ENCODE measurements at regions not wholly inside any gene's neighbourhood (a gene's known extent, or its start where the extent isn't known, plus 50 kb on each side); places are given as distances from the start of the nearest gene placed in this dataset.

DNA sequence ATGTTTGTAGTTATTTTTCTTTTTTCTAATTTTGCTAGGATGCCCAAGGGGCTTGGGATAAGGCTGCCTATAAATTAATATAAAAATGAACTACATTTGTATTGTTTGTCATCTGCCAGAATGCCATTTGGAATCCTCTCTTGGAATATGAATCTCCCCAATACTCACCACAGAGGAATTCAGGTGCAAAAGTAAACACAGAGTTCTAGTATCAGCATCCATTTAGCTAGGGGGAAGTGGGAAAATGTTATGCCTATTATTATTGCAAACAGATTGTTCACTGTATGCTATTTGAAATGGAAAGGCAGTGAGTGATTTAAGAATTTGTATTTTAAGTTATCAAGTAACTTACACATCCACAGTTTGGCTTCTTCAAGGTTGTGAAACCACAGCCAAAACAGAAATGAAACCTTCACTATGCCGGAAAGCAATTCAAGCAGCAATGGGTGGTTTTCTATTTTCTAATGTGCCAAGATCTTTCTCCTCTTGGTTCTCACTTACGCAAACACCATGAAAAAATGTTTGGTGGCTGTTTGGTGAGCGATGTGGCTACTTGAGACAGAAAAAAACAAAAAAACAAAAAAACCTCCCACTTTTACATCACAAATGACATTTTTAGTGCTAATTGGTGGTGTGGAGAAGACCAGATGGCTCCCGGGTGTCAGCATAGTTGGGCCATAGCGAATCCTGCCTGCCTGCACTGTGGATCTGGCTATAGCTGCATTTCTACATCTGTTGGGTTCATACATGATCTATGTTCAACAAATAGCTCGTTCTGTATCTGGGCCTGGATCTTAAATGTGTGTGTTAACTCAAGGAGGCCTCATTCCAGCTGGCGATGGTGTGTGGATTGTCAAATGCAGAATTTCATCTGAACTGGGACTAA is 200.8 kb upstream of the GIMD1 start:
- ChIA-PET POLR2A (no interaction called here), CTCF (ENCODE audit: low intra/inter-chr PET ratio) (no interaction called here)
- Histone ChIP-seq H3K27me3 (ENCODE audit: control insufficient read depth in 2 of 2, insufficient read depth in 2 of 2, low read length in 2 of 2) (no peaks in the 10 kb centered on the region), H3K4me2 (ENCODE audit: insufficient read depth, low read length) (no peak overlapping the region), H3K9me1 (ENCODE audit: control insufficient read depth, insufficient read depth, low read length) (no peaks in the 10 kb centered on the region), H3K27ac (ENCODE audit: extremely low read depth, low read depth, low read length) (no peak overlapping the region), H4K20me1 (replicated peaks; ENCODE audit: control insufficient read depth, insufficient read depth, low read length) (no peaks in the 10 kb centered on the region), H3K4me1 (replicated peaks in 1 of 2; ENCODE audit: control insufficient read depth in 2 of 2, insufficient read depth in 2 of 2, low read length in 2 of 2) (no peaks in the 10 kb centered on the region), H3K9me3 (replicated peaks; ENCODE audit: control insufficient read depth, insufficient read depth, low read depth, low read length) (no peaks in the 10 kb centered on the region), H3K9ac (ENCODE audit: insufficient read depth in 1 of 2, low read depth in 2 of 2, low read length in 2 of 2) (no peak overlapping the region), H3K4me3 (no peak overlapping the region), H3K36me3 (ENCODE audit: control insufficient read depth, insufficient read depth, low read length) (no peaks in the 10 kb centered on the region), H3K79me2 (ENCODE audit: control insufficient read depth, insufficient read depth, low read length) (no peaks in the 10 kb centered on the region), H2AFZ (ENCODE audit: low read depth, low read length) (no peak overlapping the region)
- TF ChIP-seq NR1H2 (CRISPR knock-in tag; IDR thresholded peaks at IDR 0.05) (no peak), POLR2AphosphoS2 (IDR thresholded peaks at IDR 0.05; ENCODE audit: low read length) (no peak), JUN (IDR thresholded peaks at IDR 0.05; ENCODE audit: borderline replicate concordance, low read depth, low read length) (no peak), JUN (CRISPR knock-in tag; IDR thresholded peaks at IDR 0.05; ENCODE audit: borderline replicate concordance) (no peak), FOXP1 (CRISPR knock-in tag; IDR thresholded peaks at IDR 0.05) (no peak)
- TF ChIP-seq, protein P1, sequence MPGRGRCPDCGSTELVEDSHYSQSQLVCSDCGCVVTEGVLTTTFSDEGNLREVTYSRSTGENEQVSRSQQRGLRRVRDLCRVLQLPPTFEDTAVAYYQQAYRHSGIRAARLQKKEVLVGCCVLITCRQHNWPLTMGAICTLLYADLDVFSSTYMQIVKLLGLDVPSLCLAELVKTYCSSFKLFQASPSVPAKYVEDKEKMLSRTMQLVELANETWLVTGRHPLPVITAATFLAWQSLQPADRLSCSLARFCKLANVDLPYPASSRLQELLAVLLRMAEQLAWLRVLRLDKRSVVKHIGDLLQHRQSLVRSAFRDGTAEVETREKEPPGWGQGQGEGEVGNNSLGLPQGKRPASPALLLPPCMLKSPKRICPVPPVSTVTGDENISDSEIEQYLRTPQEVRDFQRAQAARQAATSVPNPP (IDR thresholded peaks at IDR 0.05; ENCODE audit: borderline replicate concordance, insufficient read depth, insufficient read length), result no peak
- TF ChIP-seq, protein P2, sequence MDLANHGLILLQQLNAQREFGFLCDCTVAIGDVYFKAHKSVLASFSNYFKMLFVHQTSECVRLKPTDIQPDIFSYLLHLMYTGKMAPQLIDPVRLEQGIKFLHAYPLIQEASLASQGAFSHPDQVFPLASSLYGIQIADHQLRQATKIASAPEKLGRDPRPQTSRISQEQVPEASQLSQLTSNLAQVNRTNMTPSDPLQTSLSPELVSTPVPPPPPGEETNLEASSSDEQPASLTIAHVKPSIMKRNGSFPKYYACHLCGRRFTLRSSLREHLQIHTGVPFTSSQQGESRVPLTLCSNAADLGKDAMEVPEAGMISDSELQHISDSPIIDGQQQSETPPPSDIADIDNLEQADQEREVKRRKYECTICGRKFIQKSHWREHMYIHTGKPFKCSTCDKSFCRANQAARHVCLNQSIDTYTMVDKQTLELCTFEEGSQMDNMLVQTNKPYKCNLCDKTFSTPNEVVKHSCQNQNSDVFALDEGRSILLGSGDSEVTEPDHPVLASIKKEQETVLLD (IDR thresholded peaks at IDR 0.05), result no peak
- TF ChIP-seq, protein P3, sequence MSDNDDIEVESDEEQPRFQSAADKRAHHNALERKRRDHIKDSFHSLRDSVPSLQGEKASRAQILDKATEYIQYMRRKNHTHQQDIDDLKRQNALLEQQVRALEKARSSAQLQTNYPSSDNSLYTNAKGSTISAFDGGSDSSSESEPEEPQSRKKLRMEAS (CRISPR knock-in tag; IDR thresholded peaks at IDR 0.05), result no peak
- WGBS (ENCODE audit: insufficient coverage, low coverage, missing lambda C conversion rate), result 9% methylated on average over 7 of the region's 7 CpGs
- in situ Hi-C loops (cut with MboI) (no loop called here), intact Hi-C loops (cut with micrococcal nuclease) (no loop called here)
- no peak for DNase-seq (ENCODE audit: extremely low read depth in 1 of 4, low spot score in 3 of 4)
- FAIRE-seq, result no peak
- no TSS peak for BruUV-seq (replicated peaks)
- no peak for ATAC-seq
